Sigmoid colon (tissue), 6 donors: ENCODE measurements at regions not wholly inside any gene's neighbourhood (a gene's known extent, or its start where the extent isn't known, plus 50 kb on each side); places are given as distances from the start of the nearest gene placed in this dataset.
"Not testable (repeated sequence)": the region's sequence is repeated elsewhere in the genome, so short reads cannot be mapped to it uniquely, and the experiment has no call there.

Experiments
- DNase-seq: peaks from one replicate; pipeline ENCODE4 v3.0.0-alpha.2; 2019
- H3K27ac ChIP-seq, 4 donors: fragments of 200-600 bp; sonication (generic); one replicate each; pipeline ENCODE4 v1.5.1; 2016 to 2019; ENCODE audit warnings: mild to moderate bottlenecking in 1 of 4
- H3K27me3 ChIP-seq, 3 donors: fragments of 200-600 bp; sonication (generic); one replicate each; pipeline ENCODE4 v1.5.1; 2019; ENCODE audit warnings: mild to moderate bottlenecking in 1 of 3
- H3K36me3 ChIP-seq, 4 donors: fragments of 200-600 bp; sonication (generic); one replicate each; pipeline ENCODE4 v1.5.1; 2016 to 2019
- H3K4me1 ChIP-seq, 4 donors: fragments of 200-600 bp; sonication (generic); one replicate each; pipeline ENCODE4 v1.5.1; 2017 to 2019
- H3K4me3 ChIP-seq, 4 donors: fragments of 200-600 bp; sonication (generic); one replicate each; pipeline ENCODE4 v1.5.1; 2017 to 2019; ENCODE audit warnings: mild to moderate bottlenecking in 2 of 4, moderate library complexity in 1 of 4
- H3K9me3 ChIP-seq, 4 donors: fragments of 200-600 bp in 3 of 4; sonication (generic) in 3 of 4; one replicate each; pipeline versions ENCODE4 v1.5.1 to v1.6.1; 2013 to 2019
- CTCF ChIP-seq, 4 experiments: fragments of 450-650 bp in 3 of 4; fragments of 200-600 bp in 1 of 4; IDR thresholded peaks; one replicate each; pipeline ENCODE4 v1.5.1; 2016 to 2019; ENCODE audit warnings: antibody characterized with exemption in 4 of 4, mild to moderate bottlenecking in 3 of 4, moderate library complexity in 2 of 4
- EP300 ChIP-seq, 4 donors: sonication (generic); formaldehyde crosslinking; IDR thresholded peaks; one replicate each; pipeline ENCODE4 v1.6.1; 2017; ENCODE audit warnings: antibody characterized with exemption in 4 of 4
- POLR2A ChIP-seq, 2 donors: fragments of 450-650 bp; IDR thresholded peaks; one replicate each; pipeline ENCODE4 v1.6.1; 2016; ENCODE audit warnings: antibody characterized with exemption in 2 of 2, mild to moderate bottlenecking in 2 of 2, moderate library complexity in 2 of 2
- POLR2AphosphoS5 ChIP-seq, 4 donors: sonication (generic); formaldehyde crosslinking; IDR thresholded peaks; one replicate each; pipeline ENCODE4 v1.6.1; 2017; ENCODE audit warnings: antibody characterized with exemption in 4 of 4
- WGBS, 2 donors: extraction: QIAGEN DNeasy Blood & Tissue Kit; methylation state at CpG; one replicate each; pipeline ENCODE4 v1.1.7; 2013; 5-methylcytosine and 5-hydroxymethylcytosine counted together
- intact Hi-C: fragments of 100-400 bp; cut with DNase I; formaldehyde crosslinking; loops from one replicate; pipeline ENCODE4 v1.15.1; 2023
- donor health status: healthy with polysubstance abuse.
- donor health status: healthy.

- WGBS, 2 donors: 94 to 96% methylated on average over 12 of the region's 12 CpGs
- no peak overlapping the region for H3K27ac ChIP-seq
- H3K4me3 ChIP-seq: no peak overlapping the region
- DNase-seq: no peak
- H3K4me1 ChIP-seq: no peaks in the 10 kb centered on the region
- no peak for TF ChIP-seq EP300 (IDR thresholded peaks at IDR 0.05)
- no peak for TF ChIP-seq POLR2AphosphoS5 (IDR thresholded peaks at IDR 0.05)
- TF ChIP-seq CTCF (IDR thresholded peaks at IDR 0.05): no peak
- no peak for TF ChIP-seq POLR2A (IDR thresholded peaks at IDR 0.05)
- H3K36me3 ChIP-seq: no peaks in the 10 kb centered on the region
- peaks cover 0 to 8% (median 0%) of the 10 kb centered on the region in 4 donors for H3K9me3 ChIP-seq
- no peaks in the 10 kb centered on the region for H3K27me3 ChIP-seq
- intact Hi-C loops: no loop called here
Observed at GRCh38 chr11:71322192-71322735, 69.9 kb upstream of the SHANK2 start.

- peaks cover 0 to 10% (median under 1%) of the 10 kb centered on the region in 4 donors for H3K9me3 ChIP-seq
- intact Hi-C loops: no loop called here
- H3K27ac ChIP-seq: no peak overlapping the region
- peak; percentile 22 for DNase-seq
- WGBS, 2 donors: 84 to 89% methylated on average over 11 of the region's 11 CpGs
- TF ChIP-seq CTCF (IDR thresholded peaks at IDR 0.05) (no peak), EP300 (IDR thresholded peaks at IDR 0.05) (no peak), POLR2A (IDR thresholded peaks at IDR 0.05) (no peak), POLR2AphosphoS5 (IDR thresholded peaks at IDR 0.05) (no peak)
- no peak overlapping the region for H3K4me3 ChIP-seq
- no peaks in the 10 kb centered on the region for H3K4me1 ChIP-seq
- no peaks in the 10 kb centered on the region for H3K27me3 ChIP-seq
- H3K36me3 ChIP-seq: no peaks in the 10 kb centered on the region
Observed at GRCh38 chr11:71321433-71322191, 69.2 kb upstream of the SHANK2 start.

- Histone ChIP-seq H3K36me3 (no peaks in the 10 kb centered on the region), H3K27me3 (no peaks in the 10 kb centered on the region), H3K4me3 (no peak overlapping the region), H3K27ac (no peak overlapping the region), H3K4me1 (no peaks in the 10 kb centered on the region), H3K9me3 (peaks cover 0 to 10% (median 2%) of the 10 kb centered on the region in 4 donors)
- 96 to 98% methylated on average over 1 of the region's 1 CpG for WGBS, 2 donors
- intact Hi-C loops: no loop called here
- no peak for TF ChIP-seq CTCF (IDR thresholded peaks at IDR 0.05)
- no peak for TF ChIP-seq POLR2A (IDR thresholded peaks at IDR 0.05)
- TF ChIP-seq POLR2AphosphoS5 (IDR thresholded peaks at IDR 0.05): no peak
- TF ChIP-seq EP300 (IDR thresholded peaks at IDR 0.05): no peak
- DNase-seq: no peak
Observed at GRCh38 chr11:71316701-71317100, 64.3 kb upstream of the SHANK2 start.

GRCh38 chr11:71312616-71313015 lies 60.2 kb upstream of the SHANK2 start:
- H3K27me3 ChIP-seq, H3K9me3 ChIP-seq, H3K4me1 ChIP-seq, H3K36me3 ChIP-seq, H3K27ac ChIP-seq, intact Hi-C loops, H3K4me3 ChIP-seq: not testable (repeated sequence)
- DNase-seq: peak; percentile 14
- WGBS, 2 donors: 78 to 85% methylated on average over 9 of the region's 9 CpGs

GRCh38 chr11:71311928-71312510 lies 59.6 kb upstream of the SHANK2 start:
- Histone ChIP-seq H3K27ac (no peak overlapping the region), H3K4me3 (no peak overlapping the region), H3K9me3 (peaks cover 0 to 4% (median 0%) of the 10 kb centered on the region in 4 donors), H3K27me3 (no peaks in the 10 kb centered on the region), H3K36me3 (no peaks in the 10 kb centered on the region), H3K4me1 (no peaks in the 10 kb centered on the region)
- TF ChIP-seq EP300 (IDR thresholded peaks at IDR 0.05) (no peak), CTCF (IDR thresholded peaks at IDR 0.05) (no peak), POLR2AphosphoS5 (IDR thresholded peaks at IDR 0.05) (no peak), POLR2A (IDR thresholded peaks at IDR 0.05) (no peak)
- intact Hi-C loops: no loop called here
- peak; percentile 33 for DNase-seq
- 29 to 71% methylated on average over 15 of the region's 15 CpGs for WGBS, 2 donors
